22Rv1 (cell line): ENCODE measurements at regions not wholly inside any gene's neighbourhood (a gene's known extent, or its start where the extent isn't known, plus 50 kb on each side); places are given as distances from the start of the nearest gene placed in this dataset.

Source experiments
- CTCF ChIP-seq: fragments of 450-650 bp; IDR thresholded peaks from 2 replicates; pipeline ENCODE4 v1.5.1; 2017; ENCODE audit warnings: mild to moderate bottlenecking
- ZFX ChIP-seq: fragments of 450-650 bp; IDR thresholded peaks from 2 replicates; pipeline ENCODE4 v1.6.1; 2017; ENCODE audit warnings: antibody characterized with exemption, borderline replicate concordance

GRCh38 chr6:62923728-62924127 lies 287.5 kb upstream of the FKBP1C start:
- TF ChIP-seq CTCF (no peak), ZFX (no peak)
